Stimulated activated CD4-positive, alpha-beta T cell treated with anti-CD3 and anti-CD28 coated beads, Interleukin-12 subunit alpha, Interleukin-12 subunit beta, amount 100 ng/mL, for 24 hours (primary cell): ENCODE measurements at regions not wholly inside any gene's neighbourhood (a gene's known extent, or its start where the extent isn't known, plus 50 kb on each side); places are given as distances from the start of the nearest gene placed in this dataset.

Experiments used
- DNase-seq, 2 experiments: peaks; one replicate each; pipeline ENCODE4 v3.0.0-alpha.2; 2020; ENCODE audit warnings: low read depth in 2 of 2

DNA sequence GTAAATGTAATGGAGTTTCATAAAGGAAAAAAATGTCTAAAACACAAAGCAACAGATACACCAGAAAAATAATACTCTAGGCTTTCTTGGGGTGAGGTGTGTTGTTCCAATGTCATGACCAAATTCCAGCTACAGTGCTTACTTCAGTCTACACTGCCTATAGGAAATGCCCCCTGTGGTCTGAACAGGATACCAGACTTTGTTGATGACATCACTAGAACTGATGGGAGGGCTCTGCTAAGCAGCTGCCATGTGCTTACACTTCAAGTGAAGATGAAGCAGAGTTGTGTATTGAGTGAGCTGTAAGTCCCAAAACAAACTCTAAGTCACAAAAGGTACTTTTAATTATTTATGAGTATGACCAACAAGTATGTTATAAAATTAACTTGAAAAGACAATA, 456.1 kb upstream of the IL12A start:
- no peak for DNase-seq

DNA sequence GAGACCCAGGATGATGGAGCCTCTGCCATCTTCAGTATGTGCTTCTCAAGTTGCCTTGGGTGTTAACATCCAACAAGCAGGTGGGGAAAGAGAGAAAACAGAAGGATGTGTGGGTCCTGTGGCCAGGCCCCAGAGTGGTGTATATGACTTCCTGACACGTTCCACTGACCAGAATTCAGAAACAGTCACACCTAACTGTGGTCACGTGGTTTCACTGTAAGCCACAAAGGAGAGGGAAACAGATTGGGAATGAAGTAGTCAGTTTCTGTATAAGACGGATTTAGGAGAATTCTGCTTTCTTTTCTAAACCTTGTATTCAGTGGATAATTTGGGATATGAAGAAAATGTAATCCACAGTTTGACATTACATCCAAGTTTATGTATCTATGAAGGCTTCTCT, 454.1 kb upstream of the IL12A start:
- no peak for DNase-seq

DNA sequence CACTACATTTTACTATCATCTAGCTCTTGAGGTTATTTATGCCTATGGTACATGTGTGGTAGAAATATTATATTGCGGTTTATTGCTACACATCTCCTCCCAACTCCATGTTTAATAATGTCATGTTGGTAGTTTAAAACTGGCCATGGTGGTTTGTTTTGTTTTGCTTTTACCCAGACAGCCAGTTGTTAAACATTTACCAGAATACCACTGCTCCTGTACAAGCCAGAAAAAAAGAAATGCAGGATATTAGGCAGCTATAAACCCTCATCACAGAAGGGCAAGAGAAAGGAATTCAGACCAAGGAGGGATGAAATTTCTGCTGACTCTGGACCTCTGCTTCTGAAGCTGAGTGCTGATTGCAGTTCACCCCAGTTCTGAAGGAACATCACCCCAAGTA, 451.8 kb upstream of the IL12A start:
- no peak for DNase-seq

DNA sequence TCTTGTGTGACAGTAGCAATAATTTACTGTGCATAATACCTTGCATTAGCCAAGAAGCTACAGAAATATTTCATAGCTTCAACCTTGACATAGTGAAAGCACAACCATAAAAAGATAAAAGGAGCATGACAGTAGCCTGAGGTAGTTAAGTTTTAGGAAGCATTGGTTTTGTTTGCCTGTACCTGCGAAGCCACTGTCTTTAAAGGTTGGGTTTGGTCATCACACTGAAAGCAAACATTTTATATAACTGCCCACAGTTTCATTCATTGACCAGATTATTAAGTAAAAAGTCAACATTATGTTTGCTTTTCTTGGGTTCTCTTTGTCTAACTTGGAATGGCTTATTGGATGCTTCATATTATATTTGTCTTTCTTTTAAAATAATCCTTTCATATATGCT, 450.1 kb upstream of the IL12A start:
- no peak for DNase-seq

DNA sequence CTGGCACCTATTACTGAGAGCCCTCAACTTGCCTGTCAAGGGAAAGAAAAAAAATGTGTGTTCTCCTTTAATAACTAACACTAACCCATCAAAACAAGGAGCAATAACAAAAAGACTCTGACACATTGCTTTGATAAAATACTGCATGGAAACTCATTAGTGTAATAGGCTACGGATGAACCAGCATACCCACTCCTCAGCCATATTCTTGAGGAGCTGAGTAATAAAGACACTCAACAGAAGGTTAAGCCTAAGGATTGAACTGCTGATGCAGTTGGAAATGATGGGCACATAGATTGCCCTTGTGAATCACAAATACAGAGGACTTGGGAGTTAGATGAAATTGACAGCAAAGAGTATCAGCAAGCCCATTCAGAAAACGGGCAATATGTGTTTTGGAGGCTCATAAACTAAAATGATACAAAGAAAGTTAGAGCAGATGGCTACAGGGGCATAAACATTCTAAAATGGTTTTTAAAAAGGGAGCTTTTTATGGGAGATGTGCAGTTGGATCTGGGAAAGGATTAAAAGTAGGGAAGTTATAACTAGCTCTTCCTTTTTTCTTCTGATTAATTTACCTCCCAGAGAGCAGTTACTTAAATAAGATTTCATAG, 447.6 kb upstream of the IL12A start:
- DNase-seq: no peak

DNA sequence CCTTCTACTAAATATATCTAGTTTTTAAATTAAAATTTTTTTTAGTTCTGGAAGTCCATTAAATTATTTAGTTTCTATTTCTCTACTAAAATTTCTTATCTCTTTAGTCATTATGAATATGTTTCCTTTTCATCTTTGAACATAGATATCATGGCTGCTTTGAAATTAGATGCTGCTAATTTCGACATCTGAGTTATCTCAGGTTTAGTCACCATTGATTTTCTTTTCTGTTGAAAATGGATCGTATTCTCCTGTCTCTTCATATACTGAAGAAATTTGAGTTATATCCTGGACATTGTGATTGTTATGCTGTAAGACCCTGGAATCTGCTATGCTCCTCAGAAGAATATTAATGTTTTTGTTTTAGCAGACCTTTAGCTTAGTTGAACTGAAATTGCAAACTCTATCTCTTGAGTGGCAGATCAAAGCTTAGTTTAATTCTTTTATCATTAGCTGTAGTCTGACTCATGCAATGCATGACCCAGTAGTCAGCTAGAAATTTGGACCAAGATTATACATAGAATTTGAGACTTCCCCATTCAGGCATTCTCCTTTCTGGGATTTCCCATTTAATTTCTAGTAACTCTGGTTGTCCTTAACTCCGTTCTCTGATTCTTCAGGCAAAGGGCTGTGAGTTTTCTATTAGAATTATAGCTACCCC, 439.8 kb upstream of the IL12A start:
- no peak for DNase-seq

DNA sequence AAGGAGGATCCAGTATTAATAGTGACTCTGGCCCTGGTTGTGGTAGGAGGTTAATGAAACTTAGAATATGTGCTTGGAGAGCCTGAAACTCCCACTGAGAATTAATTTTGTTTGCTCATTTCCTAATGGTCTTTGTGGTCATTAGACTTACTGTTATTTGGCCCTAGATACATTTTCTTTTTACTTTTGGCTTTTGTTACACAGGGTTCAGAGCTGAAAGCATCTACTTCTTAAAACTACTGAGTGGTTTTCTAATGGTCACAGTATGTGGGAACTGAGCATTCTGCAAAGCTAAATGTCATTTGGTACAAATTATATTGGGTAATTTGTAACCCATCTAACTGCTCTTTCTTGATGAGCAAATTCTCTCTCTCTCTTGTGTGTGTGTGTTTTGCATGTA, 433.4 kb upstream of the IL12A start:
- DNase-seq: no peak

DNA sequence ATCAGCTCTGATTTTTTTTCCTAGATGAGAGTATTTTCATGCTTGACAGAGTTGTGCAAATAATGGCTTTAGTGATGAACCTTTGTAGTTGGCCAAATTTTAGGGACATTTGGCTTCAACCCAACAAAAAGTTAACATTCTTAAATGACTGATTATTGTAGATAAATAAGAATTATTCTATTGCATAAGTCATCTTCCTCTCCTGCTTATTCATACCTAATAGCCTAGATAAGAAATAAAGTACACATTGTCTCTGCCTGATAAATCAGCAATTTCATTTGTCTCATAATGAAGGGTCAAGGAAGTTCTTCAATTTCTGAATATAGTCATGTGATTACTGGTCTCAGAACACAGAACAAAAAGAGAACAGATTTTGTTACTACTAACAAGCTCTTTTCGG, 428.9 kb upstream of the IL12A start:
- DNase-seq: no peak

DNA sequence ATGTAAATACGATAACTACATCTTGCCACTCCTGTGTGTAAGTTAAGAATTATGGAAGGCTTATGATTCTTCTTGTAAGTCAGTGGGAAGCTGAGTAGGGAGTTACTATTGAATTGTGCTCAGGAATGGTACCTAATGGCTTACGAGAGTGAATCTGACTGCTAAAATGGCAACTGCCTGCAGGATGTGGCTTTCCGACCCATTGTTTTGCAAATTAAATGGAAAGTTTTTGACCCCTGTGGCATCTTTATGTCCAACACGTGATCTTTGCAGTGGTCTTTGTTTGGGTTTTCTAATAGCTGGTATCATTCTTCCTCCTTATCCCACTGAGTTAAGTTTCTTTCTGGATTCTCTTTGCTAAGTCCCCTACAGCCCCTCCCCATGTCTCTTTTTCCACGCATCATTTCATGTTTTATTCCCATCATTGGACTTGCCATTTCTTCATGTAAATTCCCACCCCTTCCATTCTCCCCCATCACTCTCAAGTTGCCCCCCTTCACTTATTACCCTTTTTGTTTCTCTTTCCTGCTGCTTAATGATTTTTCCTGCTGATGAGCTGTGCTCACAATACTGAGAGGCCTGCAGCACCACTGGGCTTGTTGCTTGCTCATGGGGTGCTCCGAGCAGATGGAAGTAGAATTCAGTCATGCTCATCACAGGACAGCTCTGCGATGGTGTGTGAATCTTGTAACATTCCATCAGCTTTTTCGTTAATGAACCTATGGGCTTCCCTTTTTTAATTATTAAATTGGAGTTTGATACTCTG, 428.2 kb upstream of the IL12A start:
- DNase-seq: no peak

DNA sequence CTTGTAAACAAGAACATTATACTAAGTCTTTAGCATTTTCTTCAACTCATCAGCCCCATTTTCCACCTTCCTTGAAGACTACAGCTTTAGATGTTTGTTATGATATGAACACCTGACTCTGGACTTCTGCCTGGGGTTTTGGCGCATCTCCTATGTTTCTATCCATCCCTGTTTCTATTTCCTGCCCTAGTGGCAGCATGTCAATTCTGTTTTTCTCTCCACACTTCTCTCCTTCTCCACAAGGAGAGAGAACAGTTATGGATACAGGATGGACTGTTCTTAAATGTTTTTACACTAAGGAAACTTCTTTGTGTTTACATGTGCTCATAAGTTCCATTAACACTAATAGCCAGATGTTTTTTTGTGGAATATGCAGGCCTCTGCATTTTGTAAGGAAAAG, 423.3 kb upstream of the IL12A start:
- DNase-seq: no peak

DNA sequence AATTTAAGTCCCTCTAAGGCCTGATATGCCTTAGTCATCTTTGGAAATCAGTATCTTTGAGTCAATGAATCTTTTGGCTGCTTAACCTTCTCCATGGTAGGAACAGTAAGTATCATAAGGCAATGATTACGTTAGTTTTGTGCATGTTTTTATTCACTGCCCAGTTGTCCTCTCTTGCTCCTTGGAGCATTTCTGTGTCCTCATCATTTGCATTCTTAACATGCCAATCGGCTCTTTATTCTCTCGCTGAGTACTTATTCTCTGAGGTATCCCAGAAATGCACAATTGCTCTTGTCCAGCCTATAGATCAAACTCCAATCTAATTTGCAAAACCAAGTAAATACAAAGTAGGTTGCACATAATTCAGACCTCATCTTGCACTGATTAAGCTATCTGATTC, 405.0 kb upstream of the IL12A start:
- DNase-seq: no peak

DNA sequence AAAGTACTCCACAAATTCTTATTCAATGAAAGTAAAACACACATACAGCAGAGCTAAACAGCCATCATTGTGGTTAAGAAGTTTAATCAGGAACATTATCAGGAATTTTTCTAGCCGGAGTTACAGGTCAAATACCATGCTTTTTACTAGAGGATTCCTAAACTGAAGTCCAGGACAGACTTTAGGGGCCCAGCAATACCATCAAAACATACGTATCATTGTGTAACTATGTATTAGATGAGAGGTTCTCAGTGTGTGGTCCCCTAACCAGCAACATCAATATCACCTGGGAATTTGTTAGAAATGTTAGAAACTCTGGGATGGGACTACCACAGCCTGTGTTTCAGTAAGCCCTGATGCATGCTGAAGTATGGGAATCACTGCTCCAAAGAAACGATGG, 404.2 kb upstream of the IL12A start:
- no peak for DNase-seq

DNA sequence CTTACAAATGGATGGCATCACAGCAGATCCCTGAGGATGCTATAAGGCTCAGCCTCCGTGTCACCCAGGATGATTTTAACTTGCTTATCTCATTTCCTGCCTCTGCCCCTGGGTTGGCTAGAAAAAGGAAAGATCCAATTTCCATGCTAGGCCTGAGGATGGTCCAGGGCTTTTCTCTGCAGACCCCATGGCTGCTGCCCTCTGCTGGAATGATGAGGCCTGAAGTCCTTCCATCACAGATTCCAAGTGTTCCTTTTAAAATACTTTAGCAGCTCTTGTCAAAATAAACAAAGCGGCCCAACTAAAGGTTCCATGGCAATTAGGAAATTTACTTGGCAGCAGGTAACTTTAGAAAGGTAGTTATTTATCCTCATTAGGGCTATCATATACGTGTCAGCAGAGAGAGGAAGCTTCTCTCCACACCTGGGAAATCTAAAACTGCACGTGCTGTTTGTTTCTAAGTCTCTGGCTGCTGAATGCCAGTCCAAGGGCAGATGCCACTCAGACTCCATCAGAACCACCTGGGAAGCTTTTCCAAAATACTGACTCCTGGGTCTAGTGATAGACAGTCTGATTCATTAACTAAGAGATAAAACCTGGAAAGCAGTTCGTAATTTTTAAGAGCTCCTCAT, 401.9 kb upstream of the IL12A start:
- DNase-seq: no peak

DNA sequence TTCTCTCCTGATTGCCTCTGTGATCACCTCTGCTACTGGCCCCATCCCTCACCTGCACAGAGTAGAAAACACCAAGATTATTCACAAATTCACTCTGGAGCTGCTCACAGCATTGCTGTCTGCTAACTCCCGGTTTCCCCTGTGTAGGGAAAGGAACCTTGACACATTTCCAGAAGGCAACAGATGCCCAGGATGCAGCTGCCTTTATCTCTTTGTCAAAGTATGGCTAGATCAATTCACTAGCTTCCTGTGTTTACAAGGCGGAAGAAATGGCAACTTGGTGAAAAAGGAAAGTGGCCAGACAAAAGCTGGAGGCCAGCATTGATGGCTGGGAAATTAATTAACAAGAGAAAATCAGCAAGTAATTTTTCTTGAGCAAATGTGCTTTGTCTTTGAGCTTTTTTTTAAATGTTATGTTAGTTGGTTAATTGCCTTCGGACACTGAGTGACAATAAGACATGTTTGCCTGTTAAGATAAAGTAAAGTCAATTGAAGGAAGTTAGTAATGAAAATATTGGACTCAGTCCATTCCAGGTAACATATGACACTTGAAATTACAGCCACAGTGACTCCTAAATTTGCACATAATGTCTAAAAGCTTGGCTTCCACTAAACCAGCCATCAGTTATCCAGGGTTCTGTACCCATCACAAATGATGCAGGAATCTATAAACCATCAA, 394.6 kb upstream of the IL12A start:
- no peak for DNase-seq

DNA sequence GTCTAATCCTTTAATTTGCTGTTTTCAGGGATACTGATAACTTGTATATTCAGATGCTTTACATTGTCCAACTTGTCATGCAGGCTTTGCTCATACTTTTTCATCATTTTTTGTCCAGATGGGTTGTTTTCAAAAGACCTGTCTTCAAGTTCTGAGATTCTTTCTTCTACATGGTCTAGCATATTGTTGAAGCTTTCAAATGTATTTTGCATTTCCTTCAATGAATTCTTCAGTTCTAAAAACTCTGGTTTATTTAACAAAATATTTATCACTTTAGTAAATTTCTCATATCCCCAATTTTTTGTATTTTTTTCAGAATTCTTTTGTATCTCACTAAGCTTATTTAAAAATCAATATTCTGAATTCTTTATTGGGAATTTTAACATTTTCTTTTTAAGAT, 388.3 kb upstream of the IL12A start:
- no peak for DNase-seq

DNA sequence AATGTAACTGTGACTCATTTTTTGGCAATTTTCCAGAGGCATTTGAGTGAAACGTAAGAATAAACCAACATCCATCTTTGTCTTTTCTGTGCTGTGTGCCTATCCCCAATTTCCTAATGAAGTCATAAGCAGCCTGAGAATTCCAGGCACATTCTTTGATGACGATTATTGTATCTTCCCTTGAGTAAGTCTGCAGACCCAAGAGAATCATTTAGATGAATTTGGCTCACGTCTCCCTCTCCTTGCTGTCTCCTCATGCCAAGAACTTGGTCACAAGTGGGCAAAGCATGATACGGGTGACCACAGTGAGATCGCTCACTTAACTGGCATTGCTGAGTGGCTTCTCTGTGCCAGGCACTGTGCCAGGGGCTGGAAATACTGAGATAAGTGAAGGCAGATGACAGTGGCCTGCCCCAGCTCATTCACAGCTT, 384.5 kb upstream of the IL12A start:
- DNase-seq: no peak

DNA sequence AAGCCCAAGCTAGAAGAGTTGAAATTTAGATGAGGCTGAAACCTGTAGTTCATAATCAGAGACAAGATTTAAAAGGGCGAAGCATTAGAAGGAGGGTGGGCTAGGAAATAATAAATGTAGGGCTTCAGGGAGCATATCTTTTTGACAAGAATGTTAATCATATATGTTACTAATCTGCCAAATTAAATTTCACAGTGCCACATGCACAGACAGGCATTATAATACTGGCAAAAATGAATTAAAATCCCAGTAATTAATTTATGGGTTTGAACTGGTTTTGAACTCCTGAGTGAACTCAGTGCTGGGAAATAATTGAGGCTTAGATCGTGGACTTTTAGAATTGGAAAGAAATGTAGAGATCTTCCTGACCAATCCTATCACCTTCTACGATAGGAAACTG, 383.5 kb upstream of the IL12A start:
- DNase-seq: no peak

DNA sequence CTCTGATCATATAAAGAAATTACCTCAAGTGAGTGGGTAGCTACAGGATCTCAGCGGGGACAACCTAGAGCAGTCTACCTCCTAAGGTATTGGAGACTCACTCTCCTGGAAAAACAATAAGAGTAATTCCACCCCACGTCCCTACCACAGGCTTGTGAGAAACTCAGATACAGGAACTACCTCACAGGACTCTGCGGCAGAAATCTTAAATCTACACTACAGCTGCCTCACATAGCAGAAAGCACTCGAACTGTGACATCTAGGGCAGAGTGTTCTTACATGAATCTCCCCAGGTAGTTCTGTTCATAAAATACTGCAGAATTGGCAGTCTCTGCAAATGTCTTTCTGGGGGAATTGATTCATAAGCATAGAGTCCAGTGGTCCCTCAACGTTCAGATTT, 382.9 kb upstream of the IL12A start:
- DNase-seq: no peak

DNA sequence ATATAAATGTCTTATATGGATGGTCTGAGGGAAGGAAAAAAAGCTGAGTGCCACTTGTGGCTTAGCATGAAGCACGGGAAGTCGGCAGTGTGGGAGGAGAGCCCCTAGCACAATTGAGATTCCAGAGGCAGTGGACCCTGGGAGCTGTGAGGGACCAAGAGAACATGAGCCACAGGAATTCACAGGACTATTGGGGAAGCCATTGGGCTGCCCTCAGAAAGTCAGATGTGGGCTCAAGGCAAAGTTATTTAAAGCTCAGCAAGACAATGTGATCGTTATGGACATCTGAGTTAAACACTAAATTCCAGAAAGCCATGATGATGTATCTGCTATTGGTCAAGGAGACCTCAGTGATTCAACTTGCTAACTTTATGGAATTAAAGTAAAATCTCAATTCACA, 380.8 kb upstream of the IL12A start:
- DNase-seq: no peak

DNA sequence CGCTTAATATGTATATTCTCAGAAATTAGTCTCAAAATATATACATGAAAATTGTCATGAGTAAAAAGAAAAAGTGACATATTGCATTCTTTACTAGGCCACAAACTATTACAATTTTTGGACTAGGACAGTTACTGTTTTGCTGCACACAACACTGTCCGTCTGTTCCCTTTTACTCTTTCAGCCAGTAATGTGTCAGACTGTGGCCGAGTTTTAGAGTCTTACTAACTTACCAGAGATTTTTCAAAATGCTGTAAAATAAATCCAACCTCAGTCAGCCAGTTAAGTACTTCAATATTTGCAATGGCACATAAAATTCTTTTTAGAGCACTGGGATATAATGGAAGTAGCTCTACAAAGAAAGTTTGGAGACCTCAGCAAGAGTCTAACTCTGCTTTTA, 380.3 kb upstream of the IL12A start:
- DNase-seq: no peak

DNA sequence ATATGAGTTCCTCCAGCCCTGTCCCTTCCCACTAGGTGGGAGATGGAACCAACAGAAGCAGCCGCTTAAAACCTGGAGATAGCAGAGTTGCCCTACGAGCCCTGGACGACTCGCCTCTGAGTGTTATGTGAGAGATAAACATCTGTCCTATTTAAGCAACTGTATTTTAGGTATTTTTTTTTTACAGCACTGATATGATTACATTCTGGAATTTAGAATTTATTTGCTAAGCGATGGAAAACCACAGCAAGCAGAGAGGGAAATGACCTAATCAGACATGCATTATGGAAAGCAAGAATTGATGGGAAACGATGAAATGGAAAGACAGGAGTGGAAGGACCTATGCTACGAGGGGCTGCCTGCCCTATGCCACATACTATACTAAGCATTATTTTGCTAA, 379.0 kb upstream of the IL12A start:
- DNase-seq: no peak

DNA sequence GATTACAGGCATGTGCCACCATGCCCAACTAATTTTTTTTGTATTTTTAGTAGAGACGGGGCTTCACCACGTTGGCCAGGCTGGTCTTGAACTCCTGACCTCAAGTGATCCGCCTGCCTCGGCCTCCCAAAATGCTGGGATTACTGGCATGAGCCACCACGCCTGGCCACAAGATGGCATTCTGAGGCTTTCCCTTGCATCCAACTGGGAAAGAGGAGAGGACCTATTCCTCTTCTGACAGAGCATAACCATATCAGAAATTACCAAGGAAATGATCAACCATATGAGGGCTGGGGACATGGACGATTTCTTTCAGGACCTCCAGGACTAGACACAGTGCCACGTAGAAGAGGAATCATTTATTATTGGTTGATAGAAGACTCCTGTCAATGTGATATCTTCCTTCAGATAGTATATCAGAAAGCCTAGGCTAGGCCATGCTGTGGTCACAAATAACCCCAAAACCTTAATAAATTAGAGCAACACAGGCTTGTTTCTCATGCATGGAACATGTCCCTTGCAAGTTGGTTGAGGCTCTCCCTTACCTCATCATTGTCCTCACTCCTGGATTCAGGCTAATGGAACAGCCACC, 372.3 kb upstream of the IL12A start:
- DNase-seq: no peak
